ENCODE measurements at regions not wholly inside any gene's neighbourhood (a gene's known extent, or its start where the extent isn't known, plus 50 kb on each side); places are given as distances from the start of the nearest gene placed in this dataset.

DNA sequence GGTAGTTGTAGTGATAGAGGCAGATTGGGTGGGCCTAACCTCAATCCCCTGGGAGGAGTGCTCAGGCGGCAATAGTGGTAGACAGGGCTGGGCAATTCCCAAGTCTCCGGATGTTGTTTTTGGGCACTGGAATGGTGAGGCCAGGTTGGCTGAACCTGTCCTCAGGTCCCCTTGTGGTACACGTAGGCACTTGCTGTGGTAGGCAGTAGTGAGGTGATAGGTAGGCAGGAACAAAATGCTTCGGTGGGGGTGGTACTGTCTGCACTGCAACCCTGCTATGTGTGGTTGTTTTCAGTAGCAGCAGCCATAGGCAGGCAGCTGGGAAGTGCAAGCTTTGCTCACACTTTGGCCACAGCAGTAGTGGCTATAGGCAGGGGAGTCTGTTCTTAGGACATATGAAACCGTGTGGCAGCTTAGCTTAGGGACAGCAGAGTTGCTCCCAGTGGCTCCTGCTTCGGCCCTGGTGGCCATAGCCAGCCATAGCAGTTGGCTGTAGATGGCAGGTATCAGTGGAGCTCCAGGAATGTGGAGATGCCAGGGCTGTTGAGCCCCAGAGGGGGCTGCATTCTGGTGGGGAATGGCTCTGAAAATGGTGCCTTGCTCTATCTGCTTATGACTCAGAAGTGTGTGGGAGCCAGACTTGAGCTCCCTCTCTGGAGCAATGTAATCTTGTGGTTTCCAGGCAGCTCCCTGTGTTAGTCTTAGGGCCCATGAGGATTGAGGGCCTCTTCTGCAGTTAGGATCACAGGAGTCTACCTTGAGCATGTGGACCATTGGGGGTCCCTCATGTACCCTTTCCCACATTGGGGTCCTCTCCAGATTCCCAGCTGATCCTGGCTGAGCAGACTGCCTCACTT is 241.8 kb upstream of the BMP2 start:
- H3K4me3 Mint-ChIP-seq (ENCODE audit: low read depth), result no peak overlapping the region
- no peak for DNase-seq (ENCODE audit: low spot score, unreplicated experiment)
- H3K9me3 Mint-ChIP-seq (ENCODE audit: low read depth), result peaks cover 20% of the 10 kb centered on the region
- H3K27ac Mint-ChIP-seq, result no peak overlapping the region
- H3K4me1 Mint-ChIP-seq (ENCODE audit: low read depth), result no peaks in the 10 kb centered on the region
- no peaks in the 10 kb centered on the region for H3K27me3 Mint-ChIP-seq
- TF ChIP-seq, protein P1, sequence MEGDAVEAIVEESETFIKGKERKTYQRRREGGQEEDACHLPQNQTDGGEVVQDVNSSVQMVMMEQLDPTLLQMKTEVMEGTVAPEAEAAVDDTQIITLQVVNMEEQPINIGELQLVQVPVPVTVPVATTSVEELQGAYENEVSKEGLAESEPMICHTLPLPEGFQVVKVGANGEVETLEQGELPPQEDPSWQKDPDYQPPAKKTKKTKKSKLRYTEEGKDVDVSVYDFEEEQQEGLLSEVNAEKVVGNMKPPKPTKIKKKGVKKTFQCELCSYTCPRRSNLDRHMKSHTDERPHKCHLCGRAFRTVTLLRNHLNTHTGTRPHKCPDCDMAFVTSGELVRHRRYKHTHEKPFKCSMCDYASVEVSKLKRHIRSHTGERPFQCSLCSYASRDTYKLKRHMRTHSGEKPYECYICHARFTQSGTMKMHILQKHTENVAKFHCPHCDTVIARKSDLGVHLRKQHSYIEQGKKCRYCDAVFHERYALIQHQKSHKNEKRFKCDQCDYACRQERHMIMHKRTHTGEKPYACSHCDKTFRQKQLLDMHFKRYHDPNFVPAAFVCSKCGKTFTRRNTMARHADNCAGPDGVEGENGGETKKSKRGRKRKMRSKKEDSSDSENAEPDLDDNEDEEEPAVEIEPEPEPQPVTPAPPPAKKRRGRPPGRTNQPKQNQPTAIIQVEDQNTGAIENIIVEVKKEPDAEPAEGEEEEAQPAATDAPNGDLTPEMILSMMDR (IDR thresholded peaks at IDR 0.05; ENCODE audit: unreplicated experiment), result peak; percentile 26
- no peaks in the 10 kb centered on the region for H3K36me3 Mint-ChIP-seq (ENCODE audit: insufficient read depth)

DNA sequence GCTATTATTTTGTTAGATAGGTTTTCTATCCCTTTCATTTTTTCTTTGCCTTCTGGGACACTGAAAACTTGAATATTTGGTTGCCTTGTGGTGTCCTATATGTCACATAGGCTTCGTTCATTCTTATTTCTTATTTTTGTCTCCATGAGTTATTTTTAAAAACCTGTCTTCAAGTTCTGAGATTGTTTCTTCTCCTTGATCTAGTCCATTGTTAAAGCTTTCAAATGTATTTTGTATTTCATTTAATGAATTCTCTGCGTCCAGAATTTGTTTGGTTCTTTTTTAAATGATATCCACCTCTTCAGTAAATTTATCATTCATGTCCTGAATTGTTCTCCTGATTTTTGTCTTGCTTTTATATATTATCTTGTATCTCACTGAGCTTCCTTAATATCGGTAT is 243.2 kb upstream of the BMP2 start:
- peaks cover 20% of the 10 kb centered on the region for H3K9me3 Mint-ChIP-seq (ENCODE audit: low read depth)
- H3K4me1 Mint-ChIP-seq (ENCODE audit: low read depth), result no peaks in the 10 kb centered on the region
- no peak overlapping the region for H3K27ac Mint-ChIP-seq
- TF ChIP-seq, protein P1 (IDR thresholded peaks at IDR 0.05; ENCODE audit: unreplicated experiment), result no peak
- no peak for DNase-seq (ENCODE audit: low spot score, unreplicated experiment)
- H3K4me3 Mint-ChIP-seq (ENCODE audit: low read depth), result no peak overlapping the region
- no peaks in the 10 kb centered on the region for H3K36me3 Mint-ChIP-seq (ENCODE audit: insufficient read depth)
- no peaks in the 10 kb centered on the region for H3K27me3 Mint-ChIP-seq

DNA sequence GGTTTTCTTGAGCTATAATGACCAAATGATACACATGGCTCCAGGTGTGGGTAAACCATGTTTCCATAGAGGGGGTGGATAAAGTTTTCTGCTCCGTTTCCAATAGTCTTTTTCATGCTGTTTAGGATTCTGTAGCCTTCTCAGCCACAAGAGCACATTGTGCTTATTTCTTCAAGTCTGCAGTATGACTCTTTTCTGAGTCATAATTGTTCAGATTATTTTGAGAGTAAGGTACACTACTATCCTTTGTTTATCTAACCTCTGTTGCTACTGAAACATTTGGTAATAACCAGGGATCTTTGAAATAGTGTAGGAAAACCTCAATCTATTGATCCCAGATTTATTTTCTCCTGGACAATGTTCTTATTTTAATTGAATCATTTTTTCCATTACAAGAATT is 247.9 kb upstream of the BMP2 start:
- TF ChIP-seq, protein P1 (IDR thresholded peaks at IDR 0.05; ENCODE audit: unreplicated experiment), result no peak
- no peaks in the 10 kb centered on the region for H3K36me3 Mint-ChIP-seq (ENCODE audit: insufficient read depth)
- no peak overlapping the region for H3K4me3 Mint-ChIP-seq (ENCODE audit: low read depth)
- DNase-seq (ENCODE audit: low spot score, unreplicated experiment), result no peak
- no peaks in the 10 kb centered on the region for H3K27me3 Mint-ChIP-seq
- H3K4me1 Mint-ChIP-seq (ENCODE audit: low read depth), result peaks cover 2% of the 10 kb centered on the region
- peaks cover 17% of the 10 kb centered on the region for H3K9me3 Mint-ChIP-seq (ENCODE audit: low read depth)
- H3K27ac Mint-ChIP-seq, result no peak overlapping the region

DNA sequence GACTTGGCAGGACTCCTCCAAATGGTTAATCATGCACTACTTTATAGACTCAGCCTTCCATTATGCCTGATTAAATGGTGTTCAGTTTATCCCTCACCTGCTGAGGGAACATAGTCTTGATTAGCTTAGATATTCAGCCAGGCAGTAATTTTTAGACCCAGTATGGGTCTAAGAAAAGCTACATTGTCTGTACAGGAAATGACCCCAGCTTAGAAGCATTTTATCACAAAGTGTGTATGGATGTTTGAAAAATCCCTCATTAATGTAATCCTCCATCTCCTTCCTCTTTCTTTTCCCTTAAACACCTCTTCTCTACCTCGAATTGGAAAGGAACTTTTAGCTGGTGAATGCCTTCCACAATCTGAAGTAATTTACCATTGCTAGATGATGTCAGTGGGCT is 252.2 kb upstream of the BMP2 start:
- TF ChIP-seq, protein P1 (IDR thresholded peaks at IDR 0.05; ENCODE audit: unreplicated experiment), result no peak
- peaks cover 2% of the 10 kb centered on the region for H3K4me1 Mint-ChIP-seq (ENCODE audit: low read depth)
- no peak overlapping the region for H3K4me3 Mint-ChIP-seq (ENCODE audit: low read depth)
- no peak for DNase-seq (ENCODE audit: low spot score, unreplicated experiment)
- no peaks in the 10 kb centered on the region for H3K27me3 Mint-ChIP-seq
- H3K9me3 Mint-ChIP-seq (ENCODE audit: low read depth), result peaks cover 7% of the 10 kb centered on the region
- H3K27ac Mint-ChIP-seq, result no peak overlapping the region
- H3K36me3 Mint-ChIP-seq (ENCODE audit: insufficient read depth), result no peaks in the 10 kb centered on the region

DNA sequence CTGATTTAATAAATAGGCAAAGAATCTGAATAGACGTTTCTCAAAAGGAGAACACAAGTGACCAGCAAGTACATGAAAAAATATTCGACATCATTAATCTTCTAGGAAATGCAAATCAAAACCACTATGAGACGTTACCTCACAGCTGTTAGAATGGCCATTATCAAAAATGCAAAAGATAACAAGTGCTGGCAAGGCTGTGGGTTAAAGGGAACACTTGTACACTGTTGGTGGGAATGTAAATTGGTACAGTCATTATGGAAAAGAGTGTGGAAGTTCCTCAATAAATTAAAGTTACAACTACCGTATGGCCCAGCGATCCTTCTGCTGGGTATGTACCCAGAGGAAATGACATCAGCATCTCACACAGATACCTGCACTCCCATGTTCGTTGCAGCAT is 253.9 kb upstream of the BMP2 start:
- TF ChIP-seq, protein P1 (IDR thresholded peaks at IDR 0.05; ENCODE audit: unreplicated experiment), result no peak
- peaks cover 9% of the 10 kb centered on the region for H3K9me3 Mint-ChIP-seq (ENCODE audit: low read depth)
- no peak for DNase-seq (ENCODE audit: low spot score, unreplicated experiment)
- no peak overlapping the region for H3K4me3 Mint-ChIP-seq (ENCODE audit: low read depth)
- H3K4me1 Mint-ChIP-seq (ENCODE audit: low read depth), result peaks cover 2% of the 10 kb centered on the region
- no peaks in the 10 kb centered on the region for H3K27me3 Mint-ChIP-seq
- H3K36me3 Mint-ChIP-seq (ENCODE audit: insufficient read depth), result no peaks in the 10 kb centered on the region
- no peak overlapping the region for H3K27ac Mint-ChIP-seq
